ENCODE measurements at regions not wholly inside any gene's neighbourhood (a gene's known extent, or its start where the extent isn't known, plus 50 kb on each side); places are given as distances from the start of the nearest gene placed in this dataset.
"Not testable (repeated sequence)": the region's sequence is repeated elsewhere in the genome, so short reads cannot be mapped to it uniquely, and the experiment has no call there.

- no peak overlapping the region for H3K27ac ChIP-seq (ENCODE audit: low read depth, low read length)
- H3K9me3 ChIP-seq (ENCODE audit: low read length): no peaks in the 10 kb centered on the region
- CTCF ChIA-PET: no interaction called here
- Mint-ChIP-seq H3K4me3 (no peak overlapping the region), H3K27ac (no peak overlapping the region), H3K27me3 (no peaks in the 10 kb centered on the region), H3K9me3 (peaks cover 3 to 28% (median 11%) of the 10 kb centered on the region in 5 donors), H3K4me1 (no peaks in the 10 kb centered on the region), H3K36me3 (peaks cover 0 to 2% (median 0%) of the 10 kb centered on the region in 3 donors)
- no peaks in the 10 kb centered on the region for H3K36me3 ChIP-seq (ENCODE audit: insufficient read depth, low read length)
- no peak for DNase-seq
- no peak overlapping the region for H3K4me3 ChIP-seq (ENCODE audit: low read length)
- POLR2A ChIA-PET: no interaction called here
- H3K27me3 ChIP-seq (ENCODE audit: insufficient read depth, low read length, poor library complexity, severe bottlenecking): no peaks in the 10 kb centered on the region
- H3K4me1 ChIP-seq (ENCODE audit: insufficient read depth, low read length): no peaks in the 10 kb centered on the region
These were observed 674.4 kb downstream of the TYW1 start for GRCh38 chr7:67671006-67671548.

GRCh38 chr7:67673861-67674260 is 677.2 kb downstream of the TYW1 start:
- no peaks in the 10 kb centered on the region for H3K9me3 ChIP-seq (ENCODE audit: low read length)
- no peaks in the 10 kb centered on the region for H3K27me3 ChIP-seq (ENCODE audit: insufficient read depth, low read length, poor library complexity, severe bottlenecking)
- H3K27ac Mint-ChIP-seq: no peak overlapping the region
- H3K9me3 Mint-ChIP-seq: peaks cover 4 to 33% (median 13%) of the 10 kb centered on the region in 5 donors
- H3K4me3 ChIP-seq (ENCODE audit: low read length): no peak overlapping the region
- peaks cover 0 to 2% (median 0%) of the 10 kb centered on the region in 3 donors for H3K36me3 Mint-ChIP-seq
- H3K4me1 Mint-ChIP-seq: no peaks in the 10 kb centered on the region
- no peak for DNase-seq
- no peaks in the 10 kb centered on the region for H3K36me3 ChIP-seq (ENCODE audit: insufficient read depth, low read length)
- POLR2A ChIA-PET: no interaction called here
- H3K4me3 Mint-ChIP-seq: no peak overlapping the region
- CTCF ChIA-PET: no interaction called here
- H3K27ac ChIP-seq (ENCODE audit: low read depth, low read length): no peak overlapping the region
- H3K27me3 Mint-ChIP-seq: no peaks in the 10 kb centered on the region
- no peaks in the 10 kb centered on the region for H3K4me1 ChIP-seq (ENCODE audit: insufficient read depth, low read length)

GRCh38 chr7:67674862-67675261 is 678.2 kb downstream of the TYW1 start:
- POLR2A ChIA-PET; H3K4me1 Mint-ChIP-seq; H3K4me1 ChIP-seq (ENCODE audit: insufficient read depth, low read length); H3K27ac ChIP-seq (ENCODE audit: low read depth, low read length); CTCF ChIA-PET; H3K9me3 ChIP-seq (ENCODE audit: low read length); H3K27me3 ChIP-seq (ENCODE audit: insufficient read depth, low read length, poor library complexity, severe bottlenecking); H3K36me3 Mint-ChIP-seq; H3K4me3 Mint-ChIP-seq; H3K27ac Mint-ChIP-seq; H3K4me3 ChIP-seq (ENCODE audit: low read length); H3K27me3 Mint-ChIP-seq; DNase-seq; H3K36me3 ChIP-seq (ENCODE audit: insufficient read depth, low read length): not testable (repeated sequence)
- peaks cover 6 to 34% (median 13%) of the 10 kb centered on the region in 5 donors for H3K9me3 Mint-ChIP-seq

DNA sequence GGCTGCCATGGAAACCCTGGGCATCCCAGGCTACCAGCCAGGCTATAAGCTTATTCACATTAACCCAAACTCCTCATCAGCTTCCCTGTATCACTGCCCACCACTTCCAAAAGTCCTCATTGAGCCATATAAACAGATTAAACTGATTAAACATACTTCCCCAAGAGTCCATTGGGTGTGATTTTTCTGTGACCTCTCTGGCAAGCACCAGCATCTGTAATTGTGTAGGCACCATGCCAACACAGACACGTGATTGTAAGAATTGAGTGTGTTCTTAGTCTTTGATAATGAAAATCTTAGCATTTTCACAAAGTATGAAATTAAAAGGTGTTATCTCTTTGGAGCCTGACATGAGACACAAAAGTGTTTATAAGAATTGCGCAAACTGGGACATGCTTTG is 679.3 kb downstream of the TYW1 start:
- H3K4me1 Mint-ChIP-seq: no peaks in the 10 kb centered on the region
- Histone ChIP-seq H3K36me3 (ENCODE audit: insufficient read depth, low read length) (no peaks in the 10 kb centered on the region), H3K4me1 (ENCODE audit: insufficient read depth, low read length) (no peaks in the 10 kb centered on the region), H3K4me3 (ENCODE audit: low read length) (no peak overlapping the region), H3K9me3 (ENCODE audit: low read length) (no peaks in the 10 kb centered on the region), H3K27ac (ENCODE audit: low read depth, low read length) (no peak overlapping the region), H3K27me3 (ENCODE audit: insufficient read depth, low read length, poor library complexity, severe bottlenecking) (no peaks in the 10 kb centered on the region)
- ChIA-PET POLR2A (no interaction called here), CTCF (interaction anchor here (0.6 kb wide), 1 partner anchor 597 kb away, joined by 3 read pairs; no protein-coding TSS in a partner anchor)
- H3K4me3 Mint-ChIP-seq: no peak overlapping the region
- no peaks in the 10 kb centered on the region for H3K27me3 Mint-ChIP-seq
- no peak for DNase-seq
- no peak overlapping the region for H3K27ac Mint-ChIP-seq
- H3K9me3 Mint-ChIP-seq: peaks cover 7 to 38% (median 13%) of the 10 kb centered on the region in 5 donors
- H3K36me3 Mint-ChIP-seq: peaks cover 0 to 2% (median 0%) of the 10 kb centered on the region in 3 donors

- Mint-ChIP-seq H3K4me1 (no peaks in the 10 kb centered on the region), H3K27me3 (no peaks in the 10 kb centered on the region), H3K27ac (no peak overlapping the region), H3K9me3 (peaks cover 6 to 27% (median 10%) of the 10 kb centered on the region in 5 donors), H3K36me3 (no peaks in the 10 kb centered on the region), H3K4me3 (no peak overlapping the region)
- no peak overlapping the region for H3K4me3 ChIP-seq (ENCODE audit: low read length)
- no peaks in the 10 kb centered on the region for H3K36me3 ChIP-seq (ENCODE audit: insufficient read depth, low read length)
- DNase-seq: no peak
- no peaks in the 10 kb centered on the region for H3K9me3 ChIP-seq (ENCODE audit: low read length)
- H3K27me3 ChIP-seq (ENCODE audit: insufficient read depth, low read length, poor library complexity, severe bottlenecking): no peaks in the 10 kb centered on the region
- POLR2A ChIA-PET: no interaction called here
- CTCF ChIA-PET: no interaction called here
- H3K4me1 ChIP-seq (ENCODE audit: insufficient read depth, low read length): no peaks in the 10 kb centered on the region
- H3K27ac ChIP-seq (ENCODE audit: low read depth, low read length): no peak overlapping the region
These were observed 681.8 kb downstream of the TYW1 start for GRCh38 chr7:67678419-67678818.

GRCh38 chr7:67683628-67684027 is 687.0 kb downstream of the TYW1 start:
- H3K27me3 ChIP-seq (ENCODE audit: insufficient read depth, low read length, poor library complexity, severe bottlenecking): no peaks in the 10 kb centered on the region
- peaks cover 0 to 10% (median 8%) of the 10 kb centered on the region in 5 donors for H3K9me3 Mint-ChIP-seq
- no peaks in the 10 kb centered on the region for H3K4me1 ChIP-seq (ENCODE audit: insufficient read depth, low read length)
- H3K27ac Mint-ChIP-seq: no peak overlapping the region
- no peaks in the 10 kb centered on the region for H3K9me3 ChIP-seq (ENCODE audit: low read length)
- no peaks in the 10 kb centered on the region for H3K36me3 ChIP-seq (ENCODE audit: insufficient read depth, low read length)
- ChIA-PET POLR2A (no interaction called here), CTCF (no interaction called here)
- H3K4me3 ChIP-seq (ENCODE audit: low read length): no peak overlapping the region
- no peak overlapping the region for H3K4me3 Mint-ChIP-seq
- no peaks in the 10 kb centered on the region for H3K4me1 Mint-ChIP-seq
- H3K27ac ChIP-seq (ENCODE audit: low read depth, low read length): no peak overlapping the region
- no peaks in the 10 kb centered on the region for H3K27me3 Mint-ChIP-seq
- DNase-seq: no peak
- H3K36me3 Mint-ChIP-seq: no peaks in the 10 kb centered on the region

DNA sequence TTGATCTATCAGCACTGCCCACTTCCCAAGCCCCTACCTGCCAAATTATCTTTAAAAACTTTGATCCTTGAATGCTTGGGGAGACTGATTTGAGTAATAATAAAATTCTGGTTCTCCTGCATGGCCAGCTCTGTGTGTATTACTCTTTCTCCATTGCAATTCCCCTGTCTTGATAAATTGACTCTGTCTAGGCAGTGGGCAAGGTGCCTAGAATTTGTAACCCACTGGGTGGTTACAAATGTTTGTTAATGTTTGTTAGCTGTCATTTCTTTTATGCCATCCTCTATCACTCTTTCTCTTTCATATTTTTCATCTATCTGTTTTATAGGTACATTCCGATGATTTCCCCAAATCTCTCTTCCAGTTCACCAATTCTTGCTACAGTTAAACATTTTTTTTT is 694.1 kb downstream of the TYW1 start:
- H3K4me3 Mint-ChIP-seq: no peak overlapping the region
- Histone ChIP-seq H3K27me3 (ENCODE audit: insufficient read depth, low read length, poor library complexity, severe bottlenecking) (no peaks in the 10 kb centered on the region), H3K27ac (ENCODE audit: low read depth, low read length) (no peak overlapping the region), H3K4me1 (ENCODE audit: insufficient read depth, low read length) (no peaks in the 10 kb centered on the region), H3K9me3 (ENCODE audit: low read length) (no peaks in the 10 kb centered on the region), H3K36me3 (ENCODE audit: insufficient read depth, low read length) (no peaks in the 10 kb centered on the region), H3K4me3 (ENCODE audit: low read length) (no peak overlapping the region)
- CTCF ChIA-PET: interaction anchor here (0.7 kb wide), 1 partner anchor 1314 kb away, joined by 3 read pairs; no protein-coding TSS in a partner anchor
- no peak overlapping the region for H3K27ac Mint-ChIP-seq
- DNase-seq: no peak
- POLR2A ChIA-PET: no interaction called here
- no peaks in the 10 kb centered on the region for H3K4me1 Mint-ChIP-seq
- H3K27me3 Mint-ChIP-seq: no peaks in the 10 kb centered on the region
- H3K9me3 Mint-ChIP-seq: peaks cover 5 to 10% (median 9%) of the 10 kb centered on the region in 5 donors
- no peaks in the 10 kb centered on the region for H3K36me3 Mint-ChIP-seq

DNA sequence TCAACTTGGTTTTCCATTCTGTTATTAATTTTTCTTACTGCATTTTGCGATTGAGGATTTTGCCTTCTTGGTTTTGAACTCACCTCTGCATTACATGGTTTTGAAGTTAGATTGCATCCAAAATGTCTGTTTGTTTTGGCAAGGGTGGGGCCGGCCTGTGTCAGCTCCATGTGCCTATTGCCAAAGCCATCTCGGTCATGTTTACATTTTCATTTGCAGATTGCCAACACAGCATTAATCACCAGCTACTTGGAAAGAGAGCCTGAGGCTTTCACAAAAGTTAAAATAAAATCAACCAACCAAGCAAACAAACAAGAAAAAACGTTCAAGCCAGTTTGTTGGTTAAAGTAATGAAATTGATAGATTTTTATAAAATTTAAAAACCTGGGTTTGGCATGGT is 695.8 kb downstream of the TYW1 start:
- no peaks in the 10 kb centered on the region for H3K9me3 ChIP-seq (ENCODE audit: low read length)
- no peaks in the 10 kb centered on the region for H3K4me1 ChIP-seq (ENCODE audit: insufficient read depth, low read length)
- H3K27me3 Mint-ChIP-seq: no peaks in the 10 kb centered on the region
- no peak overlapping the region for H3K27ac Mint-ChIP-seq
- no peak overlapping the region for H3K4me3 Mint-ChIP-seq
- ChIA-PET POLR2A (no interaction called here), CTCF (no interaction called here)
- H3K27me3 ChIP-seq (ENCODE audit: insufficient read depth, low read length, poor library complexity, severe bottlenecking): no peaks in the 10 kb centered on the region
- peaks cover 5 to 16% (median 8%) of the 10 kb centered on the region in 5 donors for H3K9me3 Mint-ChIP-seq
- H3K27ac ChIP-seq (ENCODE audit: low read depth, low read length): no peak overlapping the region
- H3K36me3 Mint-ChIP-seq: no peaks in the 10 kb centered on the region
- no peaks in the 10 kb centered on the region for H3K4me1 Mint-ChIP-seq
- H3K36me3 ChIP-seq (ENCODE audit: insufficient read depth, low read length): no peaks in the 10 kb centered on the region
- no peak overlapping the region for H3K4me3 ChIP-seq (ENCODE audit: low read length)
- DNase-seq: no peak

GRCh38 chr7:67696124-67696523 is 699.5 kb downstream of the TYW1 start:
- no peaks in the 10 kb centered on the region for H3K36me3 Mint-ChIP-seq
- no peaks in the 10 kb centered on the region for H3K27me3 ChIP-seq (ENCODE audit: insufficient read depth, low read length, poor library complexity, severe bottlenecking)
- H3K4me3 Mint-ChIP-seq: no peak overlapping the region
- H3K4me3 ChIP-seq (ENCODE audit: low read length): no peak overlapping the region
- no peaks in the 10 kb centered on the region for H3K27me3 Mint-ChIP-seq
- H3K9me3 ChIP-seq (ENCODE audit: low read length): no peaks in the 10 kb centered on the region
- H3K27ac ChIP-seq (ENCODE audit: low read depth, low read length): no peak overlapping the region
- H3K4me1 Mint-ChIP-seq: no peaks in the 10 kb centered on the region
- H3K9me3 Mint-ChIP-seq: peaks cover 1 to 16% (median 11%) of the 10 kb centered on the region in 5 donors
- ChIA-PET CTCF (no interaction called here), POLR2A (no interaction called here)
- H3K4me1 ChIP-seq (ENCODE audit: insufficient read depth, low read length): no peaks in the 10 kb centered on the region
- H3K36me3 ChIP-seq (ENCODE audit: insufficient read depth, low read length): no peaks in the 10 kb centered on the region
- no peak overlapping the region for H3K27ac Mint-ChIP-seq
- DNase-seq: no peak
